GM18909 (cell line): ENCODE measurements at regions not wholly inside any gene's neighbourhood (a gene's known extent, or its start where the extent isn't known, plus 50 kb on each side); places are given as distances from the start of the nearest gene placed in this dataset.
"Not testable (repeated sequence)": the region's sequence is repeated elsewhere in the genome, so short reads cannot be mapped to it uniquely, and the experiment has no call there.

Source experiments
- ATAC-seq: cut with Tn5 transposase; IDR thresholded peaks from one replicate; pipeline ENCODE4 v1.9.1; 2021; ENCODE audit warnings: mild to moderate bottlenecking; ENCODE audit not compliant: unreplicated experiment, poor library complexity

DNA sequence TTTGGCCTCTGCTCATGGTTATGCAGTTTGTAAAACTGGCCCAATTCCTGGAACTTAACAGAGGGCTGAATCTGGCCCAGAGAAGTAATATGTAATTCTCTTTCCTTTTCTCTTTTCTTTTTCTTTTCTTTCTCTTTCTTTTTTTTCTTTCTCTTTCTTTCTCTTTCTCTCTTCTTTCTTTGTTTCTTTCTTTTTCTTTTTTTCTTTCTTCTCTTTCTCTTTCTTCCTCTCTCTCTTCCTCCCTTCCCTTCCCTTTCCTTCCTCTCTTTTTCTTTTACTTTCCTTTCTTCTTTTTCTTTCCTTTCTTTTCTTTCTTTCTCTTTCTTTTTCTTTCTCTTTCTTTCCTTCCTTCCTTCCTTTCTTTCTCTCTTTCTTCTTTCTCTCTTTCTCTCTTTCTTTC lies 88.8 kb upstream of the SLITRK5 start:
- ATAC-seq, result no peak

DNA sequence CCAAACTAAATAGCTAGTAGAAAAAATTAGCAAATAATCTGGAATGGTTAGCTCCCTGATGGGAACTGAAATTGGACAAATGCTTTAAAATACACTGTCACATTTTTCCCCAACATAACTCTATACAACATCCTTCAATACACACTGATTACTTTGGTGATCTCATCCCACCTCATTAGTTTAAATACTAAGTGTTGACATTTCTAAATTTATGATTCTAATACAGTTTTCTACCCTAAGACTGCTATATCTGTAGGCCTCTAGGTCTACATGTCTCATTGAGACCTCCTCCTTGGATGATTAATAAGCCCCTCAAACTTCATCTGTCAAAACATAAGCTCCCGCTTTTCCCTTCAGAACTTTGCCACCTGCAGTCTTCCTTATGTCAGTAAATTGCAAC lies 80.7 kb upstream of the SLITRK5 start:
- ATAC-seq, result no peak

DNA sequence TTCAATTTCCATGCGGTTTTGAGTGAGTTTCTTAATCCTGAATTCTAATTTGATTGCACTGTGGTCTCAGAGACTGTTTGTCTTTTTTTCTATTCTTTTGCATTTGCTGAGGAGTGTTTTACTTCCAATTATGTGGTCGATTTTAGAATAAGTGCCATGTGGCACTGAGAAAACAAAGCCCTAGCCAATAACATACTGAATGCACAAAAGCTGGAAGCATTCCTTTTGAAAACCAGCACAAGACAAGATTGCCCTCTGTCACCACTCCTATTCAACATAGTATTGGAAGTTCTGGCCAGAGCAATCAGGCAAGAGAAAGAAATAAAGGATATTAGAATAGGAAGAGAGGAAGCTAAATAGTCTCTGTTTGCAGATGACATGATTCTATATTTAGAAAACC lies 66.7 kb upstream of the SLITRK5 start:
- not testable (repeated sequence) for ATAC-seq

DNA sequence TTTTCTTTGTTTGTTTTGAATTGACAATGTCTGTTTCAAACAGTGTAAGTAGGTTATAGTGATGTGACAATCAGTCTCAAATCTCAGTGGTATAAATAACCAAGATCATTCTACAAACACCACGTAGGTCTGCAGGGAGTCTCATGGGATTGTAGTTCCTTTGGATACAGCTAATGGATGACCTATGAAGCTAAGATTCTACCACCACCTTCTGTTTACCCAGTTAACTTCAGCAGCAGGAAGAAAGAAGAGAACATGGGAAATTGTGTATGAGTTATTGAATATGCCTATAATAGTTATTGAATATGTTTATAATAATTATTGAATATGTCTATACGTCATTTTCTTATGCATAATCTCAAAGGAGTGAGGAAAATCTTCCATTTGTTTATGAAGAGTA lies 63.9 kb upstream of the SLITRK5 start:
- no peak for ATAC-seq

DNA sequence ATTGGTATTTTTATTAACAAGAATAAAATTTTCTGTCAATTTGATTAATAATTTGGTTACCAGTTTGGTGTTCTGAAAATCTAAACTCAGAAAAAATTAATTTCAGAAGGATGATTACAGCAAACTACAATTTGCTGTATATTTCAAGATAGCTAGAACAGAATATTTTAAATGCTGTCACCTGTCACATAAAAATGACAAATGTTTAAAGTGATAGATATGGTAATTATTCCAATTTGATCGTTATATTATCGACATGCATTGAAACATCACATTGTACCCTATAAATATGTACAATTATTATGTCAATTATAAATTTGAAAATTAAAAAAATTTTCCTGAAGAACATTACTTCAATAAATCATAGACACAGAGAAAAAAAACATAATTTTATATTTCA lies 56.9 kb upstream of the SLITRK5 start:
- no peak for ATAC-seq
